ENCODE measurements at regions not wholly inside any gene's neighbourhood (a gene's known extent, or its start where the extent isn't known, plus 50 kb on each side); places are given as distances from the start of the nearest gene placed in this dataset.

- TF ChIP-seq CTCF (conservative IDR thresholded peaks at IDR 0.05): no peak
- no peak overlapping the region for H3K27ac ChIP-seq
These were observed 228.9 kb upstream of the ACTBL2 start for GRCh38 chr5:57711471-57711870.

- no peak for TF ChIP-seq CTCF (conservative IDR thresholded peaks at IDR 0.05)
- no peak overlapping the region for H3K27ac ChIP-seq
These were observed 227.5 kb upstream of the ACTBL2 start for GRCh38 chr5:57710126-57710525.

GRCh38 chr5:57705769-57706168 is 223.2 kb upstream of the ACTBL2 start:
- no peak overlapping the region for H3K27ac ChIP-seq
- TF ChIP-seq CTCF (conservative IDR thresholded peaks at IDR 0.05): no peak

- no peak overlapping the region for H3K27ac ChIP-seq
- no peak for TF ChIP-seq CTCF (conservative IDR thresholded peaks at IDR 0.05)
These were observed 221.1 kb upstream of the ACTBL2 start for GRCh38 chr5:57703721-57704120.

GRCh38 chr5:57700484-57700883 is 217.9 kb upstream of the ACTBL2 start:
- TF ChIP-seq CTCF (conservative IDR thresholded peaks at IDR 0.05): no peak
- H3K27ac ChIP-seq: no peak overlapping the region

GRCh38 chr5:57700072-57700471 is 217.5 kb upstream of the ACTBL2 start:
- no peak overlapping the region for H3K27ac ChIP-seq
- TF ChIP-seq CTCF (conservative IDR thresholded peaks at IDR 0.05): no peak

- no peak overlapping the region for H3K27ac ChIP-seq
- TF ChIP-seq CTCF (conservative IDR thresholded peaks at IDR 0.05): no peak
These were observed 216.2 kb upstream of the ACTBL2 start for GRCh38 chr5:57698802-57699201.

GRCh38 chr5:57698086-57698485 is 215.5 kb upstream of the ACTBL2 start:
- no peak overlapping the region for H3K27ac ChIP-seq
- no peak for TF ChIP-seq CTCF (conservative IDR thresholded peaks at IDR 0.05)
